Kidney epithelial cell (primary cell): ENCODE measurements at regions not wholly inside any gene's neighbourhood (a gene's known extent, or its start where the extent isn't known, plus 50 kb on each side); places are given as distances from the start of the nearest gene placed in this dataset.
"Not testable (repeated sequence)": the region's sequence is repeated elsewhere in the genome, so short reads cannot be mapped to it uniquely, and the experiment has no call there.

Source experiments
- DNase-seq: peaks from one replicate; pipeline ENCODE4 v3.0.0-alpha.2; 2010; ENCODE audit warnings: low read depth
- H3K27me3 ChIP-seq: 2 replicates; pipeline ENCODE4 v1.6.0; 2011; ENCODE audit warnings: low read length; ENCODE audit not compliant: control insufficient read depth, insufficient read depth
- H3K36me3 ChIP-seq: 2 replicates; pipeline ENCODE4 v1.5.1; 2011; ENCODE audit warnings: low read length; ENCODE audit not compliant: control insufficient read depth, insufficient read depth
- H3K4me3 ChIP-seq: 2 replicates; pipeline ENCODE4 v1.5.1; 2011; ENCODE audit warnings: low read depth, mild to moderate bottlenecking, control low read depth, low read length
- TF ChIP-seq, protein P1 (sequence below): IDR thresholded peaks from 2 replicates; pipeline ENCODE4 v1.5.1; 2011; ENCODE audit warnings: mild to moderate bottlenecking, moderate library complexity, low read length, control low read depth, inconsistent platforms; ENCODE audit not compliant: insufficient read depth, poor library complexity, severe bottlenecking

GRCh38 chr6:128598571-128598970 is 78.2 kb upstream of the PTPRK start:
- H3K36me3 ChIP-seq = no peaks in the 10 kb centered on the region
- TF ChIP-seq, protein P1, sequence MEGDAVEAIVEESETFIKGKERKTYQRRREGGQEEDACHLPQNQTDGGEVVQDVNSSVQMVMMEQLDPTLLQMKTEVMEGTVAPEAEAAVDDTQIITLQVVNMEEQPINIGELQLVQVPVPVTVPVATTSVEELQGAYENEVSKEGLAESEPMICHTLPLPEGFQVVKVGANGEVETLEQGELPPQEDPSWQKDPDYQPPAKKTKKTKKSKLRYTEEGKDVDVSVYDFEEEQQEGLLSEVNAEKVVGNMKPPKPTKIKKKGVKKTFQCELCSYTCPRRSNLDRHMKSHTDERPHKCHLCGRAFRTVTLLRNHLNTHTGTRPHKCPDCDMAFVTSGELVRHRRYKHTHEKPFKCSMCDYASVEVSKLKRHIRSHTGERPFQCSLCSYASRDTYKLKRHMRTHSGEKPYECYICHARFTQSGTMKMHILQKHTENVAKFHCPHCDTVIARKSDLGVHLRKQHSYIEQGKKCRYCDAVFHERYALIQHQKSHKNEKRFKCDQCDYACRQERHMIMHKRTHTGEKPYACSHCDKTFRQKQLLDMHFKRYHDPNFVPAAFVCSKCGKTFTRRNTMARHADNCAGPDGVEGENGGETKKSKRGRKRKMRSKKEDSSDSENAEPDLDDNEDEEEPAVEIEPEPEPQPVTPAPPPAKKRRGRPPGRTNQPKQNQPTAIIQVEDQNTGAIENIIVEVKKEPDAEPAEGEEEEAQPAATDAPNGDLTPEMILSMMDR = no peak
- H3K4me3 ChIP-seq = no peak overlapping the region
- no peaks in the 10 kb centered on the region for H3K27me3 ChIP-seq
- no peak for DNase-seq

DNA sequence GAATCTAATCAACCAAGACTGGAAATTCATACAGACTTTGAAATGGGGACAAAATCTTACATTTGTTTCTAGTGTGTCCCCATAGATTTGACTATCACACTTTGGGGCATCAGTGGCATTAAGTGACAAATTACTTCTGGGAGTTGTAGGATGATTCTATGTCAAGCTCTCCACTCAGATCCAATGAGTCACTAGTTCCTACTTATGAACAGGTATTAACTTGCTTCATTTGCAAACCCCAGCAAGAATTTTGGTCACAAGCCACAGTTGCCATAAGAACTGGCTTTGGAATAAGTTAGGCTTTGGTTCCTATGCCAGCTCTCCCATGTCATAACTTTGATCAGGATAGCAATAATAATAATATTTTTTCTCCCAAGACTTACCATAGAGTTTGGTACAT is 77.6 kb upstream of the PTPRK start:
- DNase-seq = no peak
- H3K4me3 ChIP-seq = no peak overlapping the region
- TF ChIP-seq, protein P1 = no peak
- H3K27me3 ChIP-seq = no peaks in the 10 kb centered on the region
- no peaks in the 10 kb centered on the region for H3K36me3 ChIP-seq

DNA sequence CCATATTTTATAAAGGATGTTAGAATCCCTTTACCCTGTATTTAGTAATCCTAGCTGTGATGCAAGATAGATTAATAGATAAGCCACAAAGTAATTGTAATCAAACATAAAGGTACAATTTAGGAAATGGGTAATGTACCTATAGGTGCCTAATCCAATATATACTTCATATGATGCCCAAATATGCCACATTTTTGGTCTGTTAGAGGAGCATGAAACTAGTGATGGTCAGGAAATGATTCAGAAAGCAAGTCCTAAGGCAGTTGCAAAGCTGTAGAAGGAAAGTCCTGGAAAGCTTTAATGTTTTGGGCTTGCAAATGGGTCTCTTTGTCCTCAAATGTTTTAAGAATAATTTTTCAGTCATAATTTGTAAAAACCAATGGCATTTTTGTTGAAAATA is 76.6 kb upstream of the PTPRK start:
- Histone ChIP-seq H3K27me3 (no peaks in the 10 kb centered on the region), H3K36me3 (no peaks in the 10 kb centered on the region), H3K4me3 (no peak overlapping the region)
- TF ChIP-seq, protein P1 = no peak
- DNase-seq = no peak

GRCh38 chr6:128595544-128595943 is 75.1 kb upstream of the PTPRK start:
- DNase-seq = no peak
- TF ChIP-seq, protein P1 = no peak
- Histone ChIP-seq H3K4me3 (no peak overlapping the region), H3K27me3 (no peaks in the 10 kb centered on the region), H3K36me3 (no peaks in the 10 kb centered on the region)

GRCh38 chr6:128586095-128586494 is 65.7 kb upstream of the PTPRK start:
- Histone ChIP-seq H3K27me3 (no peaks in the 10 kb centered on the region), H3K4me3 (no peak overlapping the region), H3K36me3 (no peaks in the 10 kb centered on the region)
- no peak for DNase-seq
- TF ChIP-seq, protein P1 = no peak

GRCh38 chr6:128580224-128581110 is 60.1 kb upstream of the PTPRK start:
- TF ChIP-seq, protein P1 = no peak
- DNase-seq = no peak
- no peaks in the 10 kb centered on the region for H3K36me3 ChIP-seq
- H3K4me3 ChIP-seq = no peak overlapping the region
- no peaks in the 10 kb centered on the region for H3K27me3 ChIP-seq

- DNase-seq, H3K36me3 ChIP-seq, H3K4me3 ChIP-seq, H3K27me3 ChIP-seq: not testable (repeated sequence)
Measured at GRCh38 chr6:128575254-128575653, 54.9 kb upstream of the PTPRK start.
